HG02970 (cell line): ENCODE measurements at regions not wholly inside any gene's neighbourhood (a gene's known extent, or its start where the extent isn't known, plus 50 kb on each side); places are given as distances from the start of the nearest gene placed in this dataset.

Experiments used
- ATAC-seq: cut with Tn5 transposase; IDR thresholded peaks from one replicate; pipeline ENCODE4 v1.9.1; 2021; ENCODE audit warnings: mild to moderate bottlenecking, moderate library complexity, moderate number of reproducible peaks; ENCODE audit not compliant: unreplicated experiment, low FRiP score

DNA sequence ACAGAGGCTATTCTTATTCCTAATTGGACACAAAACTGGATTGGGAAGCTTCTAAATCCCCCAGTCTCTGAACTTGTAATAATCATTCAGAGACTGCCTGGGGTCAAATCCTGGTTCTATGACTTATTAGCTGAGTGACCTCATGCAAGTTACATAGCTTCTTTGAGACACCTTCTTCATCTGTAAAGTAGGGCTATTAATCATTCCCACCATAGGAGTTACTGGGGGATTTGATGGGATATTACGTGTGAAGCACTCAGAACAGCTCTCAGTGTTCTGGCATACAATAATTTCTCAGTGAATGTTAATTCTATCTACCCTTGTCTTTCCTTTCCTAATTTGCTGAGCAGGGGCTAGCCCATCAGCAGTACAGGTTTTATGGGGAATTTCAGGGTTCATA lies 256.7 kb upstream of the TNP1 start:
- no peak for ATAC-seq

DNA sequence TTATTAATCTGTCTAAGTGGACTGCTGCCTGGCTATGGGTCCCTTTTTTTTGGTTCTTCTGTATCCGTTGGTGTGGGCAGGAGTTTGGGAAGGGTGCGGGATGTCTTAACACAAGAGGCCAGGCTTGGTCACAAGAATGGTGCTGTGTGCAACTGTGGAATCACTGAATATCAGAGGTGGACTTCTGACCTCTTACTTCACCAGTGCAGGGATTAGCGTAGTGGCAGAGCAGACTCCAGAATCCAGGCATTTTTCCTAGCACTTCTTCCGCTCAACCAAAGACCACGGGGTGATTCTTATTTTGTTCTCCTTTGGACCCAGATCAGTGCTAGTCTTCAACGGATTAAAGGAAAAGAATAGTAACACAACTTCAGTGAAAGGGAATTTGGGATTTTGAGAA lies 254.3 kb upstream of the TNP1 start:
- ATAC-seq = no peak

DNA sequence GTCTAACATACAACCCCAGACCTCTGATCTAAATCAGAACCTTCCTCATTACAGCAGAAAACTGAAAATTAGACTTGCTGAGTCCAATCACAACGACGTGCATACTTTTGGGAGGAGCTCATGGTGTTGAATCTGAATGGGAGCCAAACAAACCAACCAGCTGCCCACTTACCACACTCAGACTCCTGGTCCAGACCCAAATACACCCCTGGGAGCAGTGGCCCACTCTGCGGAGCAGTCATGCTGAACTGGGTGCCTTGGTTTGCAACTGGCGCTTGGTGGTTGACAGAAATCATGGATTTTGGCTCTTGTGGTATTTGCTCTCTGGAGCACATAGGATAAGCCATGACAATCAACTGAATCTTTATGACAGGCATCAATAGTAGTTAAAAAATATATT lies 253.6 kb upstream of the TNP1 start:
- no peak for ATAC-seq

DNA sequence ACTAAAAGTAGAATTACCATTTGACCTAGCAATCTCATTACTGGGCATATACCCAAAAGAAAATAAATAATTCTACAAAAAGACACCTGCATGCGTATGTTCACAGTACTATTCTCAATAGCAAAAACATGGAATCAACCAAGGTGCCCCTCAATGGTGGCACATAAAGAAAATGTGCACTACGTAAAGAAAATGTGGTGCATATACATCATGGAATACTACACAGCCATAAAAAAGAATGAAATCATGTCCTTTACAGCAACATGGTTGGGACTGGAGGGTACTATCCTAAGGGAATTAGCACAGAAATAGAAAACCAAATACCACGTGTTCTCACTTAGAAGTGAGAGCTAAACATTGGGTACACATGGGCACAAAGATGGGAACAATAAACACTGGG lies 250.7 kb upstream of the TNP1 start:
- no peak for ATAC-seq

DNA sequence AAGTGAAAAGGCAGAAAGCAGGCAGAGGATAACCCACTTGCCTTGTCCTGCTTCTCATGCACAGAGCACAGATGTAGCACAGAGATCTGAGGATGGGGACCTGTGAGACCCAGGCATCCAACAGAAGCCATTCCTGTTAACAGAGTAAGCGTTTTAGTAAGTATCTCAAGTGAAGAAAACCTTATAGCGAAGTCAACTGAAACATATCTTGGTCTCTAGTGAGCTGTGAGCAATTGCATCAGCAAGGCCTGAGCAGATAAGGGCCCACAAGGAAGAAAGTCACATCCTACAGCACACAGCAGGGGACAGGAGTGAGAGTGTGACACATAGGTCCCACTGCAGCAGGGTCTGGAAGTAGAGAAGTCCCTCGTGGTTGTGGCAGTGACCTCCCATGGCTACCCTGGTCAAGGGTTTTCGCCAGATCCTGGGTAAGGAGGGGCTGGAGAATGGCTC lies 248.7 kb upstream of the TNP1 start:
- ATAC-seq = no peak

DNA sequence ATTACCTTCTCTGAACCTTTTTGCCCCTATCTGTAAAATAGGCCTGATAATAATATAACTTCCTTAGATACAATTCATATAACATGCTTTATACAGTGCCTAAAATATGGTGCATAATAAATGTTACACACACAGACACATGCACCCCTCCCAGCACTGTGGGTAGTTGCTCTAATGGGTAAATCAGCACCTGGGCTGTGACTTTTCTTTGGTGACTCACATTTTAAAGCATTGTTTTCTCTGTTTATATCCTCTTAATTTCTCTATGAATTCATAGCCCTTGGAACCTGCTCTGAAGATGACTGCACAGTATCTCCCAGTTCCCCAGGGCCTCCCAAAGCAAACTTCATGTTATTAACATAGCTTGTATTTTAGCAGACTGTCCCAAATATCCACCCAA lies 248.2 kb upstream of the TNP1 start:
- no peak for ATAC-seq

DNA sequence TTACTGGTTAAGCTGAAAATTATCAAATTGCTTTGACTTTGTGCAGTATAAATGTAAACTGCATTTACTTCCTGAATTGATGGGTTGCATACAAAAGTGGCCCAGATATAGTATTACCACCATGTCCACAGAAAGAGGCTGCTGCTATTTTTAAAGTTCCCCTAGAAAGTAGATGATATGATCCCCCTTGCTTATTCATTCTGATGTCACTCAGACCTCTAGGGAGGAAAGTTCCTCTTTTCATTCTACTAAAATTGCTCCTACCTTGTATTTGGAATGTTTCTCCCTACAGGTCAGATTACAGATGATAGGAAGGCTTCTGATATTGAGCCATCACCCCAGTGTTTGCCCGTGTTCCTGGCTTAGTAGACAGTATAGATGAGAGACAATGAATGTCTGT lies 247.6 kb upstream of the TNP1 start:
- ATAC-seq = no peak

DNA sequence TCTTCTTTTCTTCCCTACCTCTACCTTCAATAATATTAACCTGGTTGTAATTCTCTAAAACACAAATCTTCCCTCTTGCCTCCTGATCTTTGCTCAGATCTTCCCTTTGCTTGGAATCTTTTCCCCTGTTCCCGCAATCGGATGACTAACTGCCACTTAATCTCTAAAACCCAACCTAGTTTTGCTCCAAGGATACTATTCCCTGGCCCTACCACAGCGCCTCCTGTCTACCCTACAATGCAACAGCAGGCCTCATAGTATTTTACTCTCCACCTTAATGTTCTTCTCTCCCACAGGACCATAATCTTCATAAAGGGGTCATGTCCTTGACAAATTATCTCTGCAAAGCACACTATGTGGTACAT lies 246.8 kb upstream of the TNP1 start:
- ATAC-seq = no peak

DNA sequence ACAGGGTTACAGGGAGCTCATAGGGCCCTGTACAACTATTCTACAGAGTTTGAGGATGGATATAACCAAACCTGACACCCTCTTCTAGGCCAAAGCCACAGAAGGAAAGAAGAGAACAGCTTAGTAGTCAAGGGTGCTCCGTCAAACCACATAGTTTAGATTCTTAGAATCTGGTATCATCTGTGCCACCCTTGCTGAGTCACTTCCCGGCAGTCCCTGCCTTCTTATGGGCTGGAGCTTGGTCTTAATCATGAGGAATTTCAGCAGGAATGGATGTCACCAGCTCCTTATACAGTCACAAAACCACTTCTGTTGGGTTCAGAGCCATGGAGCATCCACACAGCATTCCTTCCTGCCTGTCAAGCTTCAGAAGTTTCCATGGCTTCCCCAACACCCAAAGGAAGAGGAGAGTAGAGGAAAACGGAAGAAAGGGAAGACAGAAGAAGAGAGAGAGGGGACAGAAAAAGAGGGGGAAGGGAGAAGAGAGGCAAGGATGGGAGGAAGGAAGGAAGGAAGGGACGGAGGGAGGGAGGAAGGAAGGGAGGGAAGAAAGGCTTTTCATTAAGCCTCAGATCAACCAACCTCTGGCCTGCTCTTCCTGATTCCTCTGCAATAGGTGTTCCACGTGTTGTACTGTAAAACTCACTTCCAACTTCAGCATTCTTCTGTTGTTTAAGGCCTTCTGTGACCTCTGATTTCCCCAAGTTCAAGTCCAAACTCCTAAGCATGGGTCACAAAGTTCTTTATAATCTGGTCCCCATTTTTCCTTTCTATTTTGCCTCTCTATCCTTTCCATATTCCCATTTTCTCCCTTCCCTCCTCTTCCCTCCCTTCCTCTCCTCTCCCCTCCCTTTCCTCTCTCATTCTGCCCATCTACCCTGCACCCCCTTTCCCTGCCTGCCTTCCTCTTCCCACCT lies 246.1 kb upstream of the TNP1 start:
- no peak for ATAC-seq

DNA sequence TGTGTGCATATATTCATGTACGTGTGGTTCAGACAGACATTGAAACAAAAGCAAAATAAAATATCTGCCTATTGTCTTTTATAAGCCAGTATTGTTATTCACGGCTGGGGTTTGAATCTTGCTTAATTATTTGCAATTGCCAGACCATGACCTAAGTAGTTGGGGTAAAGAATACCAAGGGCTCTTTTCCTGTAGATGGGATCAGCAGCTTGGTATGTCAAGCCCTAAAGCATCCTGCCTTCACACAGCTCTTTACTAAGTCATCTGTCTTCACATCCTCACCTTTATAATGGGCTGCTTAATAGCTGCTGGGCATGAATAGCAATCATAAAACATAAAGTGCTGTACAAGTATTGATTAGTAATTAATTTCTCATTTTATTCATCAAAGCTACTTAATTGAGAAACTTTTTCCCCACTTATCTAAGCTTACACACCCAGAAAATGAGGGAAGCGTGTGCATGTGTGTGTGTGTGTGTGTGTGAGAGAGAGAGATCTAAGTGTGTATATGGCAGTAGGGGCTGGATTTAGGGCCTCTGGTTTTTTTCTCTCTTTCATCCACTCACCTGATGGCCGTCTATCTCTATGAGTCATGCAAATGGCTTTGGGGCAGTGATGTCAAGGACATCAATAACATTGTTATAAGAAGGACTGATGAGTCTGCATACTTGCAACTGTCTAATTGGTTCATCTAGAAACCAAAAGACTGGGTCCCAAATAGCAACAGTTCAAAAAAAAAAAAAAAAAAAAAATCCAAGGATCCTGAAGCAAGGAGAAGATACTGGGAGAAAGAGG lies 244.1 kb upstream of the TNP1 start:
- no peak for ATAC-seq

DNA sequence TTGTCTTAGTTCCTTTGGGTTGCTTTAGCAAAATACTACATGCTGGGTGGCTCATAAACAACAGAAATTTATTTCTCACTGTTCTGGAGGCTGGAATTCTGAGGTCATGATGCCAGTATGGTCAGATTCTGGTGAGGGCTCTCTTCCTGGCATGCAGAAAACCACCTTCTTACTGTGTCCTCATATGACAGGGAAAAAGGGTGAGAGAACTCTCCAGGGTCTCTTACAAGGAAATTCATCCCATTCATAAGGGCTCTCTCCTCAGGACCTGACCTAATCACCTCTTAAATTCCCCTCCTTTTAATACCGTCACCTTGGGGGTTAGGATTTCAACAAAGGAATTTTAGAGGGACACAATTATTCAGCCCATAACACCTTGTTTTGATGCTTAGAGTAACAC lies 243.1 kb upstream of the TNP1 start:
- no peak for ATAC-seq

DNA sequence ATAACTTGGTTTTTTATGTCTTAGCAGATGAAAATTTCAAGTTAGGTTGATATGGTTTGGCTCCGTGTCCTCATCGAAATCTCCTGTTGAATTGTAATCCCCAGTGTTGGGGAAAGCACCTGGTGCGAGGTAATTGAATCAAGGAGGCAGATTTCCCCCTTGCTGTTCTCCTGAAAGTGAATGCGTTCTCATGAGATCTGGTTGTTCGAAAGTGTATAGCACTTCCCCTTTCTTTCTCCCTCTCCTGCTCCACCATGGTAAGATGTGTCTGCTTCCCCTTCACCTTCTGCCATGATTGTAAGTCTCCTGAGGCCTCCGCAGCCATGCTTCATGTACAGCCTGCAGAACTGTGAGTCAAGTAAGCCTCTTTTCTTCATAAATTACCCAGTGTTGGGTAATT lies 242.1 kb upstream of the TNP1 start:
- ATAC-seq = no peak

DNA sequence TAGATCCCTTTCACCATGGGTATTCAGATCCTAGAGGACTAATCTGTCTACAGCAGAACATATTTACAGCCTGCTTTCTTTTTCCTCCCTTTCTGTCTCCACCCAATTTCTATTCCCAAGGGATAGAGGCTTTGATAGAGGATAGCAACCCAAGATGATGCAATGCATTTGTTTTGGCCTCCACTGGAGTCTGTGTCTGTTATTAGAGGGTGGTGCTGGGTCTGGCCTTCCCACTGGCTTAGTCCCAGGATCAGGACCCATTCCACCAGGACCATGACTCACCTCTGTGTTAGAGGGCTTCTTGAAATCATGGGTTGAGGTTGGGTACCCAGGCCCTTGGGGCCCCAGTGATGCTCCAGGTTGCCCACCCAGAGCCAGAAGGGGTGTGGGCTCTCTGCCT lies 239.7 kb upstream of the TNP1 start:
- no peak for ATAC-seq

DNA sequence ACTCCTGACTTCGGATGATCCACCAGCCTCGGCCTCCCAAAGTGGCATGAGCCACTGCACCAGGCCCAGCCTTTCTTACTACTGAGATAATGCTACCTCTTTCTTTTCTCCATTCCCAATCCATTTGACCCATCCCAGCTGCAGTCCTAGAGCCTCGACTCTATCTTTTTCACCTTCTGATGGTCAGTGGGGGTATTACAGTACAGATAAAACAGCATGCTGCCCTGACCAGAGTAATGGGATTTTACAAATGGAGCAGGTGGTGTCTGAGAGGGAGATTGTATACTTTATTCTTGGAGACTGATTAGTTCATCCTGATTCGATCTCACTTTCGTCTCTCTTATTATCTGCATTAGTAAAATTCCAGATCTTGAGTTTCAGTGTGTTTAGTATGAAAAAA lies 238.6 kb upstream of the TNP1 start:
- no peak for ATAC-seq

DNA sequence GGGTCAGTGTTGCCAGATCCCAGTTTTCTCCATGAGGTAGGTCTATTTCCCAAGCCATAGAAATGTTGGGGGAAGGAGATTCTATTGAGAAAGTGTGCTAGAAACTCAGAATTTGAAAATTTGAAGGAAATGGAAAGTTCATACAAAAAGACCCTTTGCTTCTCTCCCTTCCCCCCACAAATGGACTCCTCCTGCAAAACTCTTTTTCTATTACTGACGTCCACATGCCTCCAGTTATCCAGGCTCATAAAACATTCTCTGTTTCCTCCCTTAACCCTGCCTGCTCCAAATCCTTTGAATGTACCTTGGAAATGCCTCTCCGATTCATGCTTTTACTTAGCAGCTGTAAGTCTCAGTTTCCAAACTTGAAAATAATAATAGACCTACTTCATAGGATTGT lies 237.5 kb upstream of the TNP1 start:
- ATAC-seq = no peak

DNA sequence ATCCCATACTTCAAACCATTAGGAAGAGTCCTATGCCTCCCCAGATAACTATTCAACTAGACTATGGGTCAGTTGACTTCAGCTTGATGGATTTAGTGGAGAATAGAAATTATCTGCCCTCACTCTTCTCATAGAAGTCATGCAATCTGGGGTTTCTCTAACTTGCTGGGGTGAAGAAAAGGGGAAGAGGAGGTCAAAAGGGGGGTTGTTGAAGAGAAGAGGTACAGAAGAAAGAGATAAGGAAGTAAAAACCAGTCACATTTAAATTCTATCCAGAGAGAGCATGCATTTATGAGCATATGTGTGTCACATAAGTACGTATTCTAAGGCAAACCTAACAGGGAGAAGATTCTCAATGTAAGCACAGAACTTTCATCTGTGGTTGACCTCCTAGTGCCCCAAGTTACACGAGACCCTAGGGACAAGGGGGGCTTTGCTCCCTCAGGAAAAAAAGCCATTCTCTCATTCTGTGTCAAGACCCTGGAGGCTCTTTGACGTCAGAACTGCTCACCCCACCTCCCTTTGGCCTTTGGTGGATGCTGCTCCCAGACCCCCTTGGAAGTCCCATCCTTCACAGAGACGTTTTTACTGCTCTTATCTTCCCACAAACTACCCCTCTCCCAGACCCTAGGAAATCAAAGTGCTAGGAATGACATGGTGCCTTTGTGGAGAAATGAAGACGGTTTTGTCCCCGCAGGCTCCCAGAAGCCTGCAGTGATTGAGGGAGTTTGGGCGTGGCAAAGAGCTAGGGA lies 236.8 kb upstream of the TNP1 start:
- no peak for ATAC-seq

DNA sequence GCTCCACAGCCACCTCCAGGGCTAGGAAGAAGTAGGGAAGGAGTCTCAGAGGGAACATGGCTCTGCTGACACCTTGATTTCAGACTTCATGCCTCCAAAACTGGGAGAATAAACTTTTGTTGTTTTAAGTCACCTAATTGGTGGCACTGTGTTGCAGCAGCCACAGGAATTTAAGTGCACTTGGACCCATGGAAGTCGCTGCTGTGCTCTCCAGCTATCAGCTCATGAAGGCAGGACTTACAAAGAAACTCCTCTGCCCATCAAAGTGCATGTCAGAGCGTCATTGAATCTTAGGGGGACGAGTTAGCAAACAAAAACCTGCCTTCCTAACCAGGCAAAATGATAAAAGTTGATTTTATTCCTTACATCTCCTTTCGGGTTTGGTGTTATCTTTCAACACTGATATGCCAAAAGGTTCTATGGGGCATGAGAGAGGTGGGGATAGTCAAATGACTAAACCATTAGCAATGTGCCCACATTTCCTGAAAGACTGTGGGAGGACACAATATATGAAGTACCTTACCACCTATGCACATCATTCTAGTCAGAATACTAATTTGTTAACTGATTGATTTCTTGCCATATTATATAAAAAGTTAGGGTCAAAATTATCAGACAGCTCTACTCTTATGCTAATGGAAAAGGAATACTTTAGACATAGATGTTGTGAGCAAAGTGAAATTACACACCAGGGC lies 235.8 kb upstream of the TNP1 start:
- no peak for ATAC-seq

DNA sequence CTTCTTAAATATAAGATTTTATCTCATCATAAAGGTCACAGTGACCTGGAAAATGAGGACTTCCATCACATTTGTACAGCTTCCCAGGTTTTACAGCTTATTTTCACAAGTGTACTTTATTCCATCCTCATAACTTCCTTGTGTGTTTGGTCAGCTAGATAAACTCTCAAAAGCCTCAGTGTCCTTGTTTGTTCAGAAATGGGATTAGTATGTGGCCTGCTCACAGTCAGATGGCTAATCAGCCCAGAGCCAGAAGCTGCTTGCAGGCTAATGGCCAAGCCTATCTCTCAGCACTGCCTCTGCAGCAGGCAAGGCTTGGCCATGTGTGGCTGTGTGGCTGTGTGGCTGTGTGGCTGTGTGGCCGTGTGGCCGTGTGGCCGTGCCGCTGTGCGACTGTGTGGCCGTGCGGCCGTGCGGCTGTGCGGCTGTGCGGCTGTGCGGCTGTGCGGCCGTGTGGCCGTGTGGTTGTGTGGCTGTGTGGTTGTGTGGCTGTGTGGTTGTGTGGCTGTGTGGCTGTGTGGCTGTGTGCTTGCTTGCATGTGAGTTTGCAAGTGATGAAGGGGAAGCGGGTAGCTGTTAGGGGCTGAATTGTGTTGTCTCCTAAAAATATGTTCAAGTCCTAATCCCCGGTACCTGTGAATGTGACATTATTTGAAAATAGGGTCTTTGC lies 233.0 kb upstream of the TNP1 start:
- no peak for ATAC-seq

DNA sequence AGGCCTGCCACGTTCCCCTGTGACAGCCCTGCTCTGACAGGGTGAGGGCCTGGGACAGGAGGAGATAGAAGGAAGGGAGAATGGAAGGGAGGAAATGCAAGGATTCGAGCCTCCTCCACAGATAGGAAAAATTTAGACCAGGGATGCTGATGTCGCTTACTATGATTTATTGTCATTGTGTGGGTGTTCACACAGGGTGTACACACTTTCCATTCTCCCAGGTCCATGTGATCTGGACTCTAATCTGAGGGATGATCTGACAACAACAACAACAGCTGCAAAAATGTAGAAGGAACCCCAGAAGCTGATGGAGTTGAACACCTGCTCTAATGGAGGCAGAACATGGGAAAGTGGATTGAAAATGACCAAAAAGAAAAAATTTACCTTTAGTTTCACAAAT lies 231.7 kb upstream of the TNP1 start:
- ATAC-seq = no peak

DNA sequence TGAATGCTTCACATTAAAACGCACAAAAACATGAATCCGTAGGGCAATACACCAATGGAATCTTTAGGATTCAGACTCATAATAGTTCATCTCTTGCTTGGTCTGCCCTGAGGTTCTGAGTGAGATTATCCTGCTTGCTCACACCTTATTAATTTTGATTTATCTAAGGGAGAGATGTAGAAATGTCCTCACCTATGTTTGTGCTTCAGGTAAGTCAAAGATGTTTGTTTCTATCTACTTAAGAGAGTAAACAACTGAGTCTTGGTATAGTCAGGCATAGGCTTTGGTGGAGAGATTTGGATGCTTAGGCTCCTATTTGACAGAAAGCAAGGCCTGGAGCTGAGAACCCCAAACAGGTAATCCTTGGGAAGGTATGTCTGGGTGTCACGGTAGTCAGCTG lies 231.0 kb upstream of the TNP1 start:
- no peak for ATAC-seq
